HEK293T (cell line): ENCODE measurements at regions not wholly inside any gene's neighbourhood (a gene's known extent, or its start where the extent isn't known, plus 50 kb on each side); places are given as distances from the start of the nearest gene placed in this dataset.

Experiments used
- CTCF ChIA-PET: fragments of 350-600 bp; formaldehyde crosslinking; extraction: SDS; loops from one replicate; lab custom pipeline; 2021; ENCODE audit warnings: antibody characterized with exemption, inconsistent platforms; lab: Yijun Ruan, JAX
- POLR2A ChIA-PET: fragments of 350-600 bp; formaldehyde crosslinking; extraction: SDS; loops from one replicate; lab custom pipeline; 2020; ENCODE audit warnings: antibody characterized with exemption, inconsistent platforms; lab: Yijun Ruan, JAX
- DNase-seq: peaks from one replicate; pipeline ENCODE4 v3.0.0; 2012; ENCODE audit warnings: mixed read lengths; ENCODE audit errors: extremely low spot score
- ARNT ChIP-seq: fragments of 450-650 bp; IDR thresholded peaks from 2 replicates; pipeline ENCODE4 v1.6.1; 2017; ENCODE audit warnings: mild to moderate bottlenecking
- BHLHE40 ChIP-seq: fragments of 450-650 bp; IDR thresholded peaks from 2 replicates; pipeline ENCODE4 v1.6.1; 2016; ENCODE audit warnings: mild to moderate bottlenecking, moderate library complexity, borderline replicate concordance
- CTBP1 ChIP-seq: fragments of 450-650 bp; IDR thresholded peaks from 2 replicates; pipeline ENCODE4 v1.6.1; 2016; ENCODE audit warnings: borderline replicate concordance
- ELF4 ChIP-seq: fragments of 450-650 bp; IDR thresholded peaks from 2 replicates; pipeline ENCODE4 v1.6.1; 2017; ENCODE audit warnings: antibody characterized with exemption
- FOXA1 ChIP-seq: fragments of 450-650 bp; IDR thresholded peaks from 2 replicates; pipeline ENCODE4 v1.6.1; 2016; ENCODE audit warnings: mild to moderate bottlenecking
- FOXK2 ChIP-seq: fragments of 450-650 bp; IDR thresholded peaks from 2 replicates; pipeline ENCODE4 v1.6.1; 2016; ENCODE audit warnings: mild to moderate bottlenecking
- FOXM1 ChIP-seq: fragments of 450-650 bp; IDR thresholded peaks from 2 replicates; pipeline ENCODE4 v1.6.1; 2017; ENCODE audit warnings: mild to moderate bottlenecking, borderline replicate concordance
- HDGF ChIP-seq: fragments of 450-650 bp; IDR thresholded peaks from 2 replicates; pipeline ENCODE4 v1.6.1; 2017; ENCODE audit warnings: antibody characterized with exemption, borderline replicate concordance
- L3MBTL2 ChIP-seq: fragments of 450-650 bp; conservative IDR thresholded peaks from 2 replicates; pipeline ENCODE4 v1.6.1; 2016; ENCODE audit warnings: mild to moderate bottlenecking
- LEF1 ChIP-seq: fragments of 450-650 bp; IDR thresholded peaks from 2 replicates; pipeline ENCODE4 v1.6.1; 2017; ENCODE audit warnings: mild to moderate bottlenecking, borderline replicate concordance
- NFRKB ChIP-seq: fragments of 450-650 bp; IDR thresholded peaks from 2 replicates; pipeline ENCODE4 v1.6.1; 2016; ENCODE audit warnings: mild to moderate bottlenecking, moderate library complexity
- SP1 ChIP-seq: fragments of 450-650 bp; IDR thresholded peaks from 2 replicates; pipeline ENCODE4 v1.6.1; 2017
- SUZ12 ChIP-seq: fragments of 450-650 bp; IDR thresholded peaks from 2 replicates; pipeline ENCODE4 v1.6.1; 2016; ENCODE audit warnings: mild to moderate bottlenecking
- TARDBP ChIP-seq: fragments of 450-650 bp; IDR thresholded peaks from 2 replicates; pipeline ENCODE4 v1.6.1; 2016
- ZNF384 ChIP-seq: fragments of 450-650 bp; IDR thresholded peaks from 2 replicates; pipeline ENCODE4 v1.6.1; 2016
- TF ChIP-seq, protein P1 (sequence below): fragments of 450-650 bp; IDR thresholded peaks from 2 replicates; pipeline ENCODE4 v1.6.1; 2016

- POLR2A ChIA-PET: no interaction called here
- TF ChIP-seq BHLHE40 (no peak), ZNF384 (no peak)
- CTCF ChIA-PET: no interaction called here
- no peak for DNase-seq
Measured at GRCh38 chr1:10854856-10855459, 58.5 kb upstream of the CASZ1 start.

- CTCF ChIA-PET: interaction anchor here (1.0 kb wide), 1 partner anchor 15 kb away, joined by 3 read pairs; no protein-coding TSS in a partner anchor
Measured at GRCh38 chr1:10856176-10856683, 59.8 kb upstream of the CASZ1 start.

GRCh38 chr1:10856863-10857598 is 60.6 kb upstream of the CASZ1 start:
- no peak for DNase-seq
- no peak for TF ChIP-seq BHLHE40
- TF ChIP-seq, protein P1, sequence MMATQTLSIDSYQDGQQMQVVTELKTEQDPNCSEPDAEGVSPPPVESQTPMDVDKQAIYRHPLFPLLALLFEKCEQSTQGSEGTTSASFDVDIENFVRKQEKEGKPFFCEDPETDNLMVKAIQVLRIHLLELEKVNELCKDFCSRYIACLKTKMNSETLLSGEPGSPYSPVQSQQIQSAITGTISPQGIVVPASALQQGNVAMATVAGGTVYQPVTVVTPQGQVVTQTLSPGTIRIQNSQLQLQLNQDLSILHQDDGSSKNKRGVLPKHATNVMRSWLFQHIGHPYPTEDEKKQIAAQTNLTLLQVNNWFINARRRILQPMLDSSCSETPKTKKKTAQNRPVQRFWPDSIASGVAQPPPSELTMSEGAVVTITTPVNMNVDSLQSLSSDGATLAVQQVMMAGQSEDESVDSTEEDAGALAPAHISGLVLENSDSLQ: no peak
- CTCF ChIA-PET: interaction anchor here (1.0 kb wide), 1 partner anchor 16 kb away, joined by 3 read pairs; no protein-coding TSS in a partner anchor
- POLR2A ChIA-PET: no interaction called here

More at GRCh38 chr1:10856176-10856683, 59.8 kb upstream of the CASZ1 start:
- POLR2A ChIA-PET: no interaction called here
- TF ChIP-seq L3MBTL2: no peak
- no peak for TF ChIP-seq ELF4
- no peak for TF ChIP-seq FOXA1
- no peak for TF ChIP-seq BHLHE40
- TF ChIP-seq LEF1: no peak
- no peak for TF ChIP-seq ARNT
- no peak for TF ChIP-seq NFRKB
- TF ChIP-seq TARDBP: no peak
- TF ChIP-seq, protein P1: no peak
- TF ChIP-seq CTBP1: no peak
- no peak for TF ChIP-seq ZNF384
- no peak for TF ChIP-seq FOXM1
- no peak for TF ChIP-seq HDGF
- TF ChIP-seq FOXK2: no peak
- TF ChIP-seq SUZ12: no peak
- no peak for TF ChIP-seq SP1
- DNase-seq: no peak

DNA sequence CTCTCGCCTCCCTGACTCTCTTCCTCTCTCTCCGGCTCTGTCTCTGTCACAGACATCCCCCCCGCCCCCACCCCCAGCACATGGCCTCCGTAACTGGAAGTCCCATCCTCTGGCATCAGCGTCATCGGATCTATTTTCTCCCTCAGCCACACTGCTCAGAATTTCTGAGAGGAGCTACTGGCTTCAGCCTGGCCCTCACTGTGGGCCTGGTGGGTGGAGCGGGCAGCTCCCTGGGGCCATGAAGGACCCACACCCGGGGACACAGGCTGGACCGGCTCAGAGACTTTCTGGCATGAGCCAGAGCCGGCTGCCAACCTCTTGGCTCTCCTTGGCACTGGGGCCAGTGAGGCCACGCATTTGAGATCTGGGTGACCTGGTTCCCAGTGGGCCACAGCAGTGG is 61.2 kb upstream of the CASZ1 start:
- DNase-seq: no peak
- no peak for TF ChIP-seq ELF4
- no peak for TF ChIP-seq SUZ12
- TF ChIP-seq SP1: no peak
- no peak for TF ChIP-seq HDGF
- CTCF ChIA-PET: no interaction called here
- POLR2A ChIA-PET: no interaction called here

DNA sequence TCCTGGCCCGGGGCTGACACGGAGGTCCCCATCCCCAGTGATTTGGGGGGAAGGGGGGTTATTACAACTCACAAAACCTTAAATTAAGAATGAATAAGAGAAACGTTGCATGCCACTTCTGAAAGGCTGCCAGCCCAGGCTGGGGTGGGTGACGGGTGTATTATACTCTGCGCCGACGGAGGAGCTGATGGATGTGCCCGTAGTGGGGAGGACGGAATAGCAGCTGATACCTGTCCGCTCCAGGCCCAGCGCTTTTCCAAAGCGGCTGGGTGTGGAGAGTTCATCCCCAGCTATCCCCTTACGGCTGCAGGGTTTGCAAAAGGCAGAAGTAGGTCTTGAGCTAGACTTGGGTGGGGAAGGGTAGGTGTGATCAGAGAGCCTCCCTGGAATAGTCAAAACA is 63.8 kb upstream of the CASZ1 start:
- CTCF ChIA-PET: no interaction called here
- POLR2A ChIA-PET: no interaction called here
- TF ChIP-seq TARDBP (no peak), BHLHE40 (no peak), FOXM1 (no peak), FOXK2 (no peak), SUZ12 (no peak), L3MBTL2 (no peak), LEF1 (no peak), CTBP1 (no peak), ELF4 (no peak), ARNT (no peak), ZNF384 (no peak), HDGF (no peak), SP1 (no peak), FOXA1 (no peak), NFRKB (no peak)
- TF ChIP-seq, protein P1: no peak
- DNase-seq: no peak

- no peak for DNase-seq
- POLR2A ChIA-PET: no interaction called here
- no peak for TF ChIP-seq FOXK2
- TF ChIP-seq SUZ12: no peak
- TF ChIP-seq ZNF384: no peak
- TF ChIP-seq BHLHE40: no peak
- no peak for TF ChIP-seq SP1
- no peak for TF ChIP-seq ARNT
- no peak for TF ChIP-seq FOXM1
- TF ChIP-seq CTBP1: no peak
- TF ChIP-seq TARDBP: no peak
- no peak for TF ChIP-seq ELF4
- no peak for TF ChIP-seq FOXA1
- TF ChIP-seq, protein P1: no peak
- TF ChIP-seq L3MBTL2: no peak
- TF ChIP-seq NFRKB: no peak
- no peak for TF ChIP-seq HDGF
- TF ChIP-seq LEF1: no peak
- CTCF ChIA-PET: interaction anchor here (1.1 kb wide), 1 partner anchor 23 kb away, joined by 3 read pairs; no protein-coding TSS in a partner anchor
Measured at GRCh38 chr1:10860682-10861081, 64.2 kb upstream of the CASZ1 start.
